Dendritic cell treated with granulocyte-macrophage colony-stimulating factor and Interleukin-4, amounts not matched to agents 40 ng/mL and 50 ng/mL, for 4 days (primary cell): ENCODE measurements at regions not wholly inside any gene's neighbourhood (a gene's known extent, or its start where the extent isn't known, plus 50 kb on each side); places are given as distances from the start of the nearest gene placed in this dataset.
"Not testable (repeated sequence)": the region's sequence is repeated elsewhere in the genome, so short reads cannot be mapped to it uniquely, and the experiment has no call there.

Source experiments
- H3K27ac Mint-ChIP-seq: one replicate; pipeline ENCODE4 v1.8.0; 2022; ENCODE audit warnings: mild to moderate bottlenecking, mixed read lengths
- H3K27me3 Mint-ChIP-seq: one replicate; pipeline ENCODE4 v1.8.0; 2022; ENCODE audit warnings: mild to moderate bottlenecking, mixed read lengths
- H3K36me3 Mint-ChIP-seq: one replicate; pipeline ENCODE4 v1.8.0; 2022; ENCODE audit warnings: low read depth, mixed read lengths
- H3K4me1 Mint-ChIP-seq: one replicate; pipeline ENCODE4 v1.8.0; 2022; ENCODE audit warnings: low read depth, mixed read lengths
- H3K4me3 Mint-ChIP-seq: one replicate; pipeline ENCODE4 v1.8.0; 2022; ENCODE audit warnings: mild to moderate bottlenecking, moderate library complexity, mixed read lengths
- H3K9me3 Mint-ChIP-seq: one replicate; pipeline ENCODE4 v1.8.0; 2022; ENCODE audit warnings: mixed read lengths
- intact Hi-C: fragments of 100-400 bp; cut with micrococcal nuclease; formaldehyde crosslinking; loops from one replicate; pipeline ENCODE4 v1.15.0; 2022

DNA sequence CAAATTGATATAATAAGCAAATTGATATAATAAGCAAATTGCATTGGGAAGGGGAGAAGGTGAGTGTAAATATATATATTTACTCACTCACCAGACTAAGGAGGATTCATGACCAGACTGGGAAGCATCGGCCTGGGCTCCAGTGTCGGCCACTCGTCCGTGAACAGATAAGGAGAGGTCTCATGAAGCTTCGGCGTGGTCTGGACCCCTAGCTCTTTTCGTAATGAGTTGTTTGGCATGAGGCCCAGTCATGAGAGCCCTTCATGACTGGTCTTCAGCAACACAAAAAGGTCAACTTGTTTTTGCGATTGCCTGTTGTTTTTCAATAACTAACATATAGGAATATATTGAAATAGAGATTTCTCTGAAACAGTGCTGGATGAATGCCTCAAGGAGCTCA, 222.9 kb upstream of the KCNK2 start:
- Mint-ChIP-seq H3K27ac (no peak overlapping the region), H3K4me1 (no peaks in the 10 kb centered on the region), H3K27me3 (no peaks in the 10 kb centered on the region), H3K4me3 (no peak overlapping the region), H3K36me3 (no peaks in the 10 kb centered on the region), H3K9me3 (no peaks in the 10 kb centered on the region)
- intact Hi-C loops = no loop called here

DNA sequence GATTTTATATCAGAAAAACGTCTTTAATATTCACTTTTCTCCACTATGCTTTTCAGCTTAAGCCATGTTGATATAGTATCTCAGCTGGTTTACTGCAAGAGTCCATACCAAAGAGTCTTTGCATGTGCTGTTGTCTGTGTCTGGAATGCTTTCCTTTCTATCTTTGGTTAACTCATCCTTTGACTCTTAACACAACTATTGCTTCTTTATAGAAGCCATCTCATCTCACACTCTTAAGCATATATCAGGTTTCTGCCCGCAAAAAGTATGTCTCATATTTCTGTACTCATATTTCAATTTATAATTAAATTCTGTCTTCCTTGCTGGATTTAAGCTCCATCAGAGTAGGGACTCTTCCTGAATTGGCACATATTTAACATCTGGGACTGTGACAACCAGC, 220.9 kb upstream of the KCNK2 start:
- H3K27me3 Mint-ChIP-seq = no peaks in the 10 kb centered on the region
- intact Hi-C loops = no loop called here
- no peak overlapping the region for H3K4me3 Mint-ChIP-seq
- H3K4me1 Mint-ChIP-seq = no peaks in the 10 kb centered on the region
- H3K9me3 Mint-ChIP-seq = no peaks in the 10 kb centered on the region
- H3K27ac Mint-ChIP-seq = no peak overlapping the region
- no peaks in the 10 kb centered on the region for H3K36me3 Mint-ChIP-seq

DNA sequence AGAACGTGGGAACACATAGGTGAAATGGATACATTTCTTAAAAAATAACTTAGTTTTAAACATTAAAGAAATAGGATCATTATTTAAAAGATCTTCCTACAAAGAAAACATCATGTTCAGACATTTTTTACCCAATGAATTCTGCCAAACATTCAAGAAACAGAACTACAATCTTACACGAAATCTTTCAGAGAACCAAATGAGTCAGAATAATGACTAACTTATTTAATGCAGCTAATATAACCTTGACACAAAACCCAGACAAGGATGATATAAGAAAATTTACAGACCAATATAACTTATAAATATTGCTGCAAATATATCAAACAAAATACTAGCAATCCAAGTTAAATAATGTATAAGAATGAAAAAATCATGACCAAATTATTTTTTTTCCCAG, 220.1 kb upstream of the KCNK2 start:
- H3K27ac Mint-ChIP-seq = no peak overlapping the region

DNA sequence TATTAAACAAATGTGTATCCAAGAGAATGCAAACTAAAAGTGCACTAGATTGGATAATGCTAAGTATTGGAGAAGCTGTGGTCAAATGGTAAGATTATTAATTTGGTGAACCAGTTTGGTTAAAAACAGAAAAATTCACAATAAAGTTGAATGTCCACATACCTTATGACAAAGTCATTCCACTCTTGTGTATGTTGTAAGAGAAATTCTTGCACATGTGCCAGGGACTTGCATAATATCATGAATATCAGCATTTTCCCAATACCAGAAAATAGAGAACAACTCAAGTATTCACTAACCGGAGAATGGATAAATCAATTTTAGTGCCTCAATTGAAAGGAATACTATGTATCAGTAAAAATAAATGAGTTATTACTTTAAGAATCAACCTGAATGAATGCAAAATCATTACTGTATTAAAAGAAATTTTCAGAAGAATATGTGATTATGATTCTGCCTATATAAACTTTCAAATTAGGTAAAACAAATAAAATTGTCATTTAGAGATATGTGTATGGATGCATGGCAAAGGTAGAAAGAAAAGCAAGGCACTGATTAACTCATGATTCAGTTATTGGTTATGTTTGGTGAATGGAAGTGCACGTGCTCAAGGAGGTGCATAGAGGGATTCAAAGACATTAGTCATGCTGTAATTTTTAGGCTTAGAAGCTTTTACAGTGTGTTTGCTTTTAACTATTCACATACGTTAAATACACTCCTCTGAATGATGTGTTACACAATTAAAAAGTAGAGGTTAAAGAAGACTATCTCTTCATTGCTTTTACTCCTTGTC, 217.4 kb upstream of the KCNK2 start:
- no peaks in the 10 kb centered on the region for H3K4me1 Mint-ChIP-seq
- H3K36me3 Mint-ChIP-seq = no peaks in the 10 kb centered on the region
- H3K27me3 Mint-ChIP-seq = no peaks in the 10 kb centered on the region
- no peak overlapping the region for H3K4me3 Mint-ChIP-seq
- no peak overlapping the region for H3K27ac Mint-ChIP-seq
- peaks cover 8% of the 10 kb centered on the region for H3K9me3 Mint-ChIP-seq
- intact Hi-C loops = no loop called here

More for the DNA sequence above, 220.1 kb upstream of the KCNK2 start:
- H3K36me3 Mint-ChIP-seq = no peaks in the 10 kb centered on the region
- H3K4me1 Mint-ChIP-seq = no peaks in the 10 kb centered on the region
- H3K9me3 Mint-ChIP-seq = no peaks in the 10 kb centered on the region
- intact Hi-C loops = no loop called here
- H3K4me3 Mint-ChIP-seq = no peak overlapping the region
- no peaks in the 10 kb centered on the region for H3K27me3 Mint-ChIP-seq

DNA sequence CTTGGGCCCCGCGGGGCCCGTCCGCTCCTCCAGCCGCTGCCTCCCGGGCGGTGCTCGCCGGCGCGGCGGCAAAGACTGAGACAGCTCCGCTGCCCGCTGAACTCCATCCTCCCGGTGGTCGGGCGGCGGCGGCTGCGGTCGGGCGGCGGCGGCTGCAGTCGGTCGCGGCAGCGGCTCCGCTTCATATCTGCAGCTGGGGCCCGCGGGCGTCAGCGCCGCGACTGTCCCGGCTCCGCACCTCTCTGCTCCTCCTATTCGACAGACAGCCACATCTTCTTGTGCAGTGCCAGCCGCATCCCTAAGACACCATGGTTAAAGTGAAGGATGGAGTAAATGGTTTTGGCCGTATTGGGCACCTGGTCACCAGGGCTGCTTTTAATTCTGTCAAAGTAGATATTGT, 212.1 kb upstream of the KCNK2 start:
- H3K4me3 Mint-ChIP-seq, H3K4me1 Mint-ChIP-seq, intact Hi-C loops: not testable (repeated sequence)

DNA sequence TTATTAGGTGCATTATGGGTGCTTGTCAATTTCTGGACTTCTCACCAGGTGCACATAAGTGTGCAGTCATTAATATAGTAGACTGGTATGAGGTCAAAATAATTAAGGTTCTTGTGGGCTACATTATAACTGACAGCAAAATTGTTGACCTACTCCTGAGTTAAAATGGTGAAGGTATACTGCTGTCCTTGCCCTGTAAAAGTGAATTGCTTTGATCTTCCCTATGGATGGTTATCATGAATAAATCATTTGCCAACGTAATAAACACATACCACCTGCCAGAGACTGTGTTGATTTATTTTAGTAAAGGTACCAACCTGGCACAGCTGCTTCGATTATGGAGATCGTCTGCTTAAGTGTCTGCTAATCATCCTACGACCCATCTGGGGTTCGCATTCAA, 201.6 kb upstream of the KCNK2 start:
- H3K4me1 Mint-ChIP-seq = no peaks in the 10 kb centered on the region

More for the DNA sequence above, 212.1 kb upstream of the KCNK2 start:
- not testable (repeated sequence) for H3K36me3 Mint-ChIP-seq, H3K27me3 Mint-ChIP-seq, H3K27ac Mint-ChIP-seq
- H3K9me3 Mint-ChIP-seq = peaks cover 19% of the 10 kb centered on the region

DNA sequence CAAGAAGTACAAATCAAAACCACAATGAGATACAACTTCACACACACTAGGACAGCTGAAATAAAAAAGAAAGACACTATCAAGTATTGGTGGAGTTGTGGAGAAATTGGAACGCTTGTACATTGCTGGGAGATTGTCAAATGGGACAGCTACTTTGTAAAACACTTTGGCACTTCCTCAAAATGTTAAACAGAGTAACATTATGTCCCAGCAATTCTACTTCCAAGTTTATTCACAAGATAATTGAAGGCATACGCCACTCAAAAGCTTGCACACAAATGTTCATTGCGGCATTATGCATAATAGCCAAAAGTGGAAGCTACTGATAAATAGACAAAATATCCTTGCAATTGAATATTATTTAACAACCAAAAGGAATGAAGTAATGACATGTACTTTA, 199.9 kb upstream of the KCNK2 start:
- intact Hi-C loops = no loop called here
- Mint-ChIP-seq H3K4me3 (no peak overlapping the region), H3K27me3 (no peaks in the 10 kb centered on the region), H3K27ac (no peak overlapping the region), H3K36me3 (no peaks in the 10 kb centered on the region), H3K9me3 (peaks cover 20% of the 10 kb centered on the region), H3K4me1 (no peaks in the 10 kb centered on the region)

More for the DNA sequence above, 201.6 kb upstream of the KCNK2 start:
- Mint-ChIP-seq H3K27ac (no peak overlapping the region), H3K4me3 (no peak overlapping the region), H3K27me3 (no peaks in the 10 kb centered on the region), H3K9me3 (peaks cover 15% of the 10 kb centered on the region), H3K36me3 (no peaks in the 10 kb centered on the region)
- intact Hi-C loops = no loop called here

DNA sequence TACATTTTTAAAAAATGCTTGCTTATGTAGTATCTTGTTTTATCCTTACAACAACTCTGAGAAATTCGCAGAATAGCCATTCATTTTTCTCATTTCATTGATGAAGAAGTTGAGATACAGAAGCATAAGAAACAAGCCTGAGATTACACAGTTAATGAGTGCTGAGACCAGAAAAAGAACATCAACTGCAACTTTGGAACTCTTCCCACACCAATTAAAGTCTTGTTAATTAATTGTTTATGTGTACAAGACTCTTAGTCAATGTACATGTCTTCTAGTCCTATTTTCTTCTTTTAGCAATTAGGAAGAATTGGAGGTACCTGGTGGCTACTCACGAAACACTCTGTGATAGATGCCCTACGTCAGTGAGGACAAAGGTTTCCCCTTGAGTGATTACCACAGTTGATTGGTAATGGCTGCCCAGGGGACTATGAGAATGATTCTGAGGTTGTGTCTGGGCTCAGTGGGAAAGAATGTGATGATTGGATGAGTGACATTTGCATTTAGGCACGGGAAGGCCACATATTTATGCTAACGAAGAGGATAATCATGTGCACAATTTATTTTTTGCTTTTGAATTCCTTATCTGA, 187.4 kb upstream of the KCNK2 start:
- Mint-ChIP-seq H3K4me1 (no peaks in the 10 kb centered on the region), H3K9me3 (peaks cover 20% of the 10 kb centered on the region), H3K27ac (no peak overlapping the region), H3K4me3 (no peak overlapping the region), H3K27me3 (no peaks in the 10 kb centered on the region), H3K36me3 (no peaks in the 10 kb centered on the region)
- intact Hi-C loops = no loop called here

DNA sequence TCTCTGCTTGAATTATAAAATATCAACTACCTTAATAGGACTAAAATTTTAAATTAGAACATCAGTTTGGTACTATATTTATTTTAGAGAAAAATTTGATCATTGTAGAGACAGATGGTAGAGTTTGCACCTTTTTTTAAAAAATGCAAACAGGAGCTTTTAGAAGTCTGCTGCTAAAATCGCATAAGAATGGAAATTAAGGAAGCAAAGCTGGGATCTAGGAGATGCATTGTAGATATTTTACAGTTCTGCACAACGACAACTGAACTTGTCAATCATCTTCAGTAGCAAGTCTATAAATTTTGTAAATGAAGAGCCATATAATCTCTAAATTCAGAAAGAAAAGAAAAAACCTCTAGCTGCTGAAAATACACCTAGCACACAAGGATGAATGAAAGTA, 185.6 kb upstream of the KCNK2 start:
- H3K4me1 Mint-ChIP-seq = no peaks in the 10 kb centered on the region
- peaks cover 9% of the 10 kb centered on the region for H3K9me3 Mint-ChIP-seq
- H3K4me3 Mint-ChIP-seq = no peak overlapping the region
- no peaks in the 10 kb centered on the region for H3K36me3 Mint-ChIP-seq
- H3K27ac Mint-ChIP-seq = no peak overlapping the region
- no peaks in the 10 kb centered on the region for H3K27me3 Mint-ChIP-seq
- intact Hi-C loops = no loop called here

DNA sequence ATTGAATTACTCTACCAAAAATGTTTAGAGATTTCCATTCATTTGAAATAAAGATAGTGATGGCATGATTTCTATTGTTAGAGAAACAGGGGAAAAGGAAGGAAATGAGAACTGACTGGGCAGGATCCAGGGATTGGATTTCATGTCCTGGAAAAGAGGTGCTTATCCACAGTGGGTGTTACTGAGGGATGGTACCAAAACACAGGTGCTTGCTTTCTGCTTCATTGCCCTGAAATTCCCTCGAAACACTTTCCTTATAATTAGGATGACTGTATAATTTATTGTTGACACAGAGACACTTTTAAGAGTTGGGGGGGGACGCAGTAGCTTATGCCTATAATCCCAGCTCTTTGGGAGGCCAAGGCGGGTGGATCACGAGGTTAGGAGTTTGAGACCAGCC, 185.0 kb upstream of the KCNK2 start:
- H3K36me3 Mint-ChIP-seq = no peaks in the 10 kb centered on the region
- H3K4me1 Mint-ChIP-seq = no peaks in the 10 kb centered on the region
- no peak overlapping the region for H3K4me3 Mint-ChIP-seq
- H3K9me3 Mint-ChIP-seq = peaks cover 9% of the 10 kb centered on the region
- intact Hi-C loops = no loop called here
- no peaks in the 10 kb centered on the region for H3K27me3 Mint-ChIP-seq
- no peak overlapping the region for H3K27ac Mint-ChIP-seq

DNA sequence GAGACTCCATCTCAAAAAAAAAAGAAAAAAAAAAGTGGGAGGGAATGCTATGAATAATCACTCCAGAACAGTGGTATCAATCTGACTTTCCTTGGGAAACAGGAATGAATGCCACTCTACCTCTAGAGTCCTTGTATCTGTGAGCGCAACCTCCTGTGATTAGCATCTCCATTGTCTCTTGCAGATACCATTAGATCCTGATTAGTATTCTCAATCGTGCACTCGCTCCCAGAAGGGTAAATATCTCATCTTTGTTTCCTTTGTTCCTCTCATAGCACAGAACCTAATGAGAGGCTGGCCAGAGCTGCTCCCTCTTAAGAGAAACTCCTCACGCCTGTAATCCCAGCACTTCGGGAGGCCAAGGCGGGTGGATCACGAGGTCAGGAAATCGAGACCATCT, 184.4 kb upstream of the KCNK2 start:
- intact Hi-C loops = no loop called here

DNA sequence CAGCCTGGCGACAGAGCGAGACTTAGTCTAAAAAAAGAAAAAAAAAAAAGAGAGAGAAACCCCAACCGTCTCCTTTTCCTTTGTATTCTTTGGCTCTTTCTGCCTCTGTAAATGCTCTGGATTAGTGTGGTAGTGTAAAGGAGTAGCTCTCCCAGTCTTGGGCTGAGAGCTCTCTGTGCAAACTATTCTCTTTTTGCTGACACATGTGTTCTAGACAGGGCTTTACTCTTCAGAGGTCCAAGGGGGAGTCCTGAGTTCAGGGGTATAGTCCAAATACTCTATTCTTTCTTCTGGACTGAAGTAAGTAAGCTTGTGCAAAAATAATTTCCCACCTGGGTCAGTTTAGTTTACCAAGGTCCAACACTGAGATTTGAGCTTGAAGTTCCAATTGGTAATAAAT, 183.8 kb upstream of the KCNK2 start:
- H3K27ac Mint-ChIP-seq = no peak overlapping the region
- no peaks in the 10 kb centered on the region for H3K27me3 Mint-ChIP-seq

More for the DNA sequence above, 184.4 kb upstream of the KCNK2 start:
- no peaks in the 10 kb centered on the region for H3K36me3 Mint-ChIP-seq
- no peak overlapping the region for H3K4me3 Mint-ChIP-seq
- H3K27me3 Mint-ChIP-seq = no peaks in the 10 kb centered on the region
- H3K27ac Mint-ChIP-seq = no peak overlapping the region
- peaks cover 9% of the 10 kb centered on the region for H3K9me3 Mint-ChIP-seq
- no peaks in the 10 kb centered on the region for H3K4me1 Mint-ChIP-seq

DNA sequence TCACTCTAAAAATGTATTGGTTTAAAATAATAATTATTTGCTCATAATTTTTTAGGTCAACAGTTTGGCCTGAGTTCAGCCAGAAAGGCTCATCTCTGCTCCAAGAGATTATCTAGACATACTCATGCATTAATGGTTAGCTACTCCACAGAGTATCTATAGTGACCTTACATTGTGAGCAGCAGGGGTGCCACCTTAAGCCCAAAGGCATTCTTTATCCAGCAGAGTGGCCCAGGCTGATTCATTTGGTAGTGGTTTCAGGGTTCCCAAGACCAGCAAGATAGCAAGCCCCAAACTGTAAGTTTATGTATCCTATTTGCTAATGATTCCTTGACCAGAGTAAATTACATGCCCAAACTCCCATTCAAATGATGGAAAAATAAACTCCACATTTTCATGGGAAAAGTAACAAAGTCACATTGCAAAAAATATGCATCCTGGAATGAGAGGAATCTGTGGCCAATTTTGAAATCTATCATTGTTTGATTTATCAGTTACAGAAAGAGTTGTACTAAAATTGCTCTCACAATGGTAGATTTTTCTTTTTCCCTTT, 182.6 kb upstream of the KCNK2 start:
- intact Hi-C loops = no loop called here
- H3K27me3 Mint-ChIP-seq = no peaks in the 10 kb centered on the region
- H3K4me1 Mint-ChIP-seq = no peaks in the 10 kb centered on the region
- peaks cover 9% of the 10 kb centered on the region for H3K9me3 Mint-ChIP-seq
- no peaks in the 10 kb centered on the region for H3K36me3 Mint-ChIP-seq
- no peak overlapping the region for H3K27ac Mint-ChIP-seq
- no peak overlapping the region for H3K4me3 Mint-ChIP-seq

More for the DNA sequence above, 183.8 kb upstream of the KCNK2 start:
- H3K4me3 Mint-ChIP-seq = no peak overlapping the region
- no peaks in the 10 kb centered on the region for H3K4me1 Mint-ChIP-seq
- intact Hi-C loops = no loop called here
- H3K36me3 Mint-ChIP-seq = no peaks in the 10 kb centered on the region
- H3K9me3 Mint-ChIP-seq = peaks cover 9% of the 10 kb centered on the region

DNA sequence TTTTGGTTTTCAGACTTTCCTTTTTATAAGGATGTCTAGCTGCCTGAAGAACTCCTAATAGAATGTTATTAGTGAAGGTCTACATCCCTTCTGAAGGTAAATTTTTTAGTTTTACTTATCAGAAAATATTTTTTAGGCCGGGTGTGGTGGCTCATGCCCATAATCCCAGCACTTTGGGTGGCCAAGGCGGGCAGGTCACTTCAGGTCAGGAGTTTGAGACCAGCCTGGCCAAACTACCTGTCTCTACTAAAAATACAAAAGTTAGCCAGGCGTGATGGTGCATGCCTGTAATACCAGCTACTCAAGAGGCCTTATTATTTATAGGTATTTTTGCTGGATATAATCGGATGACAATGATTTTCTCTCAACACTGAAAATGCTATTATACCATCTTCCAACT, 181.9 kb upstream of the KCNK2 start:
- H3K4me1 Mint-ChIP-seq = no peaks in the 10 kb centered on the region
- no peak overlapping the region for H3K27ac Mint-ChIP-seq
- no peaks in the 10 kb centered on the region for H3K36me3 Mint-ChIP-seq
- H3K9me3 Mint-ChIP-seq = peaks cover 9% of the 10 kb centered on the region
- intact Hi-C loops = no loop called here
- no peaks in the 10 kb centered on the region for H3K27me3 Mint-ChIP-seq
- H3K4me3 Mint-ChIP-seq = no peak overlapping the region
